ENCODE measurements at regions not wholly inside any gene's neighbourhood (a gene's known extent, or its start where the extent isn't known, plus 50 kb on each side); places are given as distances from the start of the nearest gene placed in this dataset.

DNA sequence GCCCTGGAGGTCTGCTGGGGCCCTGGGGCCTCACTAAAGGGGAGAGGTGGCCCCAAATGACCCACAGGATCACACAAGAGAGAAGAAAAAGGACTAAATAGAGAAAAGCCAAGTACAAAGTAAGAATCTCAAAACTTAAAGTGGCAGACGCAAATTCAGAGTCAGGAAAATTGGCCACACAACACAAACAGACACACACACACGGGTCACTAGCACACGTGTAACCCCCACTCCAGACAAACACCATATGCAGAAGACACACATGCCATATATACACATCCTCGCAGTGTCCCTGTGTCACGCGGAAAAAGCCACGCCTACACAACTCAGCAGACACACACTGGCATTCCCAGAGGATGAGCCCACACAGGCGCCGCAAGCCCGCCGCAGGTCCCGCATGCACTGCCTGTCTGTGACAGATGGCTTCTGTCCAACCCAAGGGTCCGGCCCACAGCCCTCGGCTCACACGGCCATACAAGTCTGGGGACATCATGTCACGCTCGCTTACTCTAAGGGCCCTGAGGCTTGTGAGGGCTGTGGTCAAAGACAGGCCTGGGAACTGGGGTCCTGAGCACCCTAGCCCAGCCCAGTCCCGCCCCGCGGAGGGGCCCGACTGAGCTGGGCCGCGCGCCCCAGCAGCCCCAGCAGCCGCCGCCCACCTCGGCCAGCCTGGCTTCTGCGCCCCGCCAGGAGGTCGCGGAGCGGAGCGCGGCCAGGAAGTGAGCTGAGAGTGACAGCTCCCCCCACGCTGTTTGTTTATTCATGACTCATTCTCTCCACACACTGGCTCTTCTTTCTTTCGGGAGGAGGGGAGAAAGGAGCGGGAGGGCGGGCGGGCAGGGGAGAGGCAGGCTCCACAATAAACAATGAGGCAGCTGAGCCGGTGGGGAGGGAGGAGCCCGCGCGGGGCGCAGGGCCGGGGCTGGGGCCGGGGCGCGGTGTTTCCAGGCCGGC, 95.5 kb upstream of the ZMIZ1 start:
- DNase-seq (ENCODE audit: low read depth, low spot score), result peak; percentile 21

- DNase-seq (ENCODE audit: low read depth, low spot score), result peak; percentile 4
These were observed 94.7 kb upstream of the ZMIZ1 start for GRCh38 chr10:78973901-78974616.

DNA sequence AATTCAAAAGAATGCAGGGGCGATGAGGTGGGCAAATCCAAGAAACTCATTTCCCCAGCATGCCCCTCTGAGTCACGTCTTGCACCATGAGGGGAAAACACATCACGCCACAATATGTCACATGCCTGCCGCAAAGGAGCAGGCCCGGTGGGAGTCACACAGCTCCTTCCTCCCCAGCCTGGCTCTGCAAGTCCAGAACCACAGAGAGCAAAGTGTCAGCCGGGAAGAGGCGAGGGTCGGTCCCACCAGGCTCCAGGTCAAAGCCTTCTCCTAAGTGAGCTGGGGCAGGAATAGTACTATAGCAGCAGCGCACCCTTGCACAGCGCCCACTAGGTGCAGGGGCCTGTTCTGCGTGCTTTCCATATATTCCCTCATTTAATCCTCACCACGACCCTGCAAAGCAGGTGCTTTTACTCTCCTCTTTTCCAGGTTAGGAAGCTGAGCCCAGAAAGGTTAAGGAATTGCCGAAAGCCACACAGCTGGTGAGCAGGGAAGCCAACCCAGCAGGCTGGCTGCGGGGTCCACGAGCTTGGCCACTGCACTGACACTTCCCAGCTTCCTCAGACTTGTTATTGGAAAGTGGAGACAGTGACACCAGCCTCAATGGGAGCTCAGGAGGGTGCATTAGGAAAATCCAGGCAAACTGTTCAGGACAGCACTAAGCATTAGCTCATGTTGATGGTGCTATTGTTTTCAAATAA, 94.0 kb upstream of the ZMIZ1 start:
- DNase-seq (ENCODE audit: low read depth, low spot score), result peak; percentile 15

GRCh38 chr10:78975926-78976325, 92.8 kb upstream of the ZMIZ1 start:
- DNase-seq (ENCODE audit: low read depth, low spot score), result no peak

DNA sequence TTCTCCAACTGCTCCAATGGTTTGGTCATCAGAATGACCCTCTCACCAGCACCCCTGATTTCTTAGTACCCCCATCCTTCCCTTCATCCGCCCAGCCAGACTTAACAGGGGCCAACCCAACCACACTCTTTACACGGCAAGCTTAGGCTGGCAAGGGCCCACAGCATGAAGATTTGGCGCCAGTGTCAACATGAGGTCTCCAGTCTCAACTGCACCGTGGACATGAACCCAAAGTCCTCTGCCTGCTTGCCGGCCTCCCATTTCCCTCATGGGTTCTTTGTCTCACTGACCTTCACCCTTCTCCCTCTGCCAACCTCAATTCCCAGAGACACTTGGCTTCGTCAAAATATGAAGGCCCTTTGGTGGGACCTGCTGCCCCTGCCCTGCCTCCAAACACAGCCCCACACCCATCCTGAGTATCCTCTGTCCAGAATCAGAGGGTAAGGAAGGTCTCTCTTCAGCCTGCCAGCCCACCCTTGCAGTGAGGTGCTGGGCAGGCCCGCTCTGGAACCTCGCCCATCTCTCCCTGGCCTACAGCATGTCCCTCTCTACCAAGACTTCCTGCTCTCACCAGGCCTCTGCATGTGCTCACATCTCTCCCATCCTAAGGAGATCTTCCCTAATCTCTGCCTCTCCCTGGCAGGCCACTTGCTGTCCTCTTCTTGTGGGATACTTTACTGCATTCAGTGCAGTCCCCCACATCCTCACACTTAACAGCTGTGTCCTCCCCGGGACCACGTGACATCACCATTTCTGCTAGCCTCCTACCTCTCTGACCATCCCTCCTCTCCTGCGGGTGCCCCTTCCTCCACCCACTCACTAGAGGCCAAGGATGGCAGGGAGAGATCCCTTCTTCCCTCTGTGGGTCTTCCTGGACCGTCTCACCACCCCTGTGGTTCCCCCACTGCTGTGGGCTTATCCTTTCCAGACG, 91.7 kb upstream of the ZMIZ1 start:
- no peak for DNase-seq (ENCODE audit: low read depth, low spot score)

DNA sequence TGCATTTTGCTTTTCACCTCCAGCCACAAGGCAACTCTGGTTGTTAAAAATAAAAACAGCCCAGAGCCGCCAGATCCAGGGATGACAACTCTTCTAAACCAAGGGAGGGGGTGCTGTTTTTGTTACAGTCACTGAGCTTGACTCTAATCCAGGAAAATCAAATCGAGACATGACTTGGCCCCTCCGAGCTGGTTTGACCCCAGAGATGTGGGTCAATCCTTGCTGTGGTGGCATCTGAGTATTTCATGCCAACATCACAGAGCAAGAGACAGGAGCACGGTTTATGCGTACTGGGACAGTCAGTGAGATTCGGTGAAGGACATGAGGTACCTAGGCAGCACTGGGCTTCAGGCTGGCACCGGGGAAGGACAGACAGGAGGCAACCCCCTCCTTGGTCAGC, 88.8 kb upstream of the ZMIZ1 start:
- no peak for DNase-seq (ENCODE audit: low read depth, low spot score)

DNA sequence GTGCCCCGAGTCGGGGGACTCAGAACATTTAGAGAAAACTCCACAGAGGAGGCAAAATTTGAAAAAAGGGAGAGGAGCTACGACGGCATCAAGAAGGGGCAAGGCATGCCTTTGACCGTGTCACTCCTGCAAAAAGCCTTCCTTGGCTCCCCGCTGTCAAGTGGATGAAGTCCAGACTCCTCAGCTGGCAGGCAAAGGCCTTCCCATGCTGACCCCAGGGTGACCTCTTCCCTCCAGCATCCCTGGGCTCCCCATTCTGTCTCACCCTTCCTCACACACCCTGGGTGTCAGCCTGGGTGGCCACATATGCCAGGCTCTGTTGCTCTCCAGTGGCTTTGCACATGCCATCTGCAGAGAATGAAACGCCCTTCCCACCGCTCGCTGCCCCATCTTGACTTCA, 88.4 kb upstream of the ZMIZ1 start:
- DNase-seq (ENCODE audit: low read depth, low spot score), result no peak

- DNase-seq (ENCODE audit: low read depth, low spot score), result no peak
These were observed 88.0 kb upstream of the ZMIZ1 start for GRCh38 chr10:78980815-78981214.

GRCh38 chr10:78981257-78981969, 87.4 kb upstream of the ZMIZ1 start:
- DNase-seq (ENCODE audit: low read depth, low spot score), result no peak

DNA sequence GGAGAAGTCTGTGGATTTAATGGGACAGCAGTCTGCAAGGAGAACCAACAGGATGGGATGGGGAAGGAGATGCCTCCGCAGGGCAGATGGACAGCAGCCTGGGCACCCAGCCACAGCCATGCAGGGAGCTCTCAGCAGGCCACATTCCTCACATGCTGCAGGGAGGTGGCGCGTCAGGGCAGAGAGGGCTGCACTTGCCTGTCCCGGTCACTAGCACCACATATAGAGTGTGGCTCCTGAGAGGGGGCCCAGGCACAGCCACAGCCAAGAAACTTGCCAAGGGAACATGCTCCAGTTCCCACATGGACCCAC, 86.8 kb upstream of the ZMIZ1 start:
- no peak for DNase-seq (ENCODE audit: low read depth, low spot score)

DNA sequence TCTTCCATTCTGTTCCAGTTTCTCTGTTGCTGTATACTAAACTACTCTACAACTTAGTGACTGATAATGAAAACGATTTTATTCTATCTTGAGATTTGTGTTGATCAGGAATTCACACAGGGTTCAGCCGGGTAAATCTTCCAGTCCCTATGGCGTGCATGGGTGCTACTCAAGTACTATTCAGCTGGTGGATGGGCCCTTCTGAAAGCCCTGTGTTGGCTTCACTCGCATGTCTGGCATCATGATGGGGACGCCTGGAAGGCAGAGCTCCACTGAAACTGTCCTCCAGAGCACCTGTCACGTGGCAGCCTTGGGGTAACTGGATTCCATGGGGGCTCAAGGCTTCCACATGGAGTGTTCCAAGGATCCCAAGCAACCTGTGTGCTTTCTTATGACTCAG, 86.0 kb upstream of the ZMIZ1 start:
- no peak for DNase-seq (ENCODE audit: low read depth, low spot score)

GRCh38 chr10:78983608-78984007, 85.2 kb upstream of the ZMIZ1 start:
- no peak for DNase-seq (ENCODE audit: low read depth, low spot score)

GRCh38 chr10:78985973-78986818, 82.6 kb upstream of the ZMIZ1 start:
- DNase-seq (ENCODE audit: low read depth, low spot score), result no peak

DNA sequence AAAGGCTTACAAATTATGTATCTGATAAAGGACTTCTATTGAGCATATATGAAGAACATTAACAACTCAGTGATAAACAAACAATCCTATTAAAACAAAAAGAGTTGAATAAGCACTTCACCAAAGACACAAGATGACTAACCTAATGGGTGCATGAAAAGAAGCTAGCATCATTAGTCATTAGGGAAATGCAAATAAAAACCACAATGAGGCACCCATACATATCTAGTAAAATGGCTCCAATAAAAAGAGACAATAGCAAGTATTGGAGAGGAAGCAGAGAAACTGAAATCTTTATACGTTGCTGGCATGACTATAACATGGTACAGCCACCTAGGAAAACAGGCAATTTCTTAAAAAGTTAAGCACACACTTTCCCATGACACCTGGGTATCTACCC, 77.6 kb upstream of the ZMIZ1 start:
- DNase-seq (ENCODE audit: low read depth, low spot score), result no peak

DNA sequence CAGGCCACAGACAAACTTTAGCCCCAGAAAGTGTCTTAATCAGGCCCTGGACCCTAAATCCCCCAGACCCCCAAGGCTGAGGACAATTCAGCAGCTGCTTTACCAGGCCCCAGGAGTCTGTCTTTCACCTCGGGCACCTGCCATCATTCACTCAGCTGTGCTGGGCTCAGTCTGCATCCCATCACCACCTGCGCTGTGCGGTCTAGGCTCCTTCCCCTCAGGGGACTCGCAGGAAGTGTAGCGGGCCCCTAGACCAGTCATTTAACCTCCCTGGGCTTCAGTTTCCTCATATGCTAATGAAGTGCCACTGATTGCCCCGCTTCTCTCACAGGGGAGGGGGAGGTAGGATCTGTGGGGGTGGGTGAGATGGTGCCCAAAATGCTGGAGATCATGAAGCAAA, 76.4 kb upstream of the ZMIZ1 start:
- no peak for DNase-seq (ENCODE audit: low read depth, low spot score)

- no peak for DNase-seq (ENCODE audit: low read depth, low spot score)
These were observed 75.4 kb upstream of the ZMIZ1 start for GRCh38 chr10:78993261-78993945.

DNA sequence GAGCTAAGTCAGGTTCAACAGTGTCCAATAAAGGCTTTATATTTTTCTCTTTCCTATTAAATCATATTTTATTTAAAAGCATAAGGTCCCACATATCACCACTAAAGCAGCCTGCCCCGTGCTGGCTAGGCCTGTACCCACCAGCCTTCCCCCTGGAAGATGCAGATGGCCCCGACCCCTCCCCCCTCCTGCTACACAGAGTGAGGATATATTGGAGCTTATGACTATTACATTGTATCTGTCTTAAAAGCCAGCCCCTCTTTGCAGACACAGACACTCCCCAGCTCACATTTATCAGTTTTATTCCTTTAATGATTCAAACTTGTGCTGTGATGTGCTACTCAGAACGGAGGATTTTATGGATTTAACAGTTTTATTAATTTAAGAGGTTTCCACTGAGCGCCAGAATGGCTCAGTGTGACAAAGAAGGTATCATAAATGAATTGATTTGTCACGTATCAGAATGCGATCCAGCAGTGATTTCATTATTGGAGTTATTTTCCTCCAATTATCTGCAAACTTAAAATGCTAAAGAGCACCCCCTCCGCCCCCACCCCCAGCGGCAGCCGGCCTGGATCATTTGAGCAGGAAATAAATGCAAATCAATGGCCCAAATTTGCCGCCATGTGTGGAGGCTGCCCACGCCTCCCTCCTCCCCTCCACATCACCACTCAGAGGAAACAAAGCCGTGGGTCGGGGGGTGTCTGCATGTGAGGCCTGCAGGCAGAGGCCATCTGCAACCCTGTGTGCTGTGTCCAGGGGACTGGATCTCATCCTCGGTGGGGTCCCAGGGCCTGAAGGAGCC, 72.6 kb upstream of the ZMIZ1 start:
- DNase-seq (ENCODE audit: low read depth, low spot score), result no peak

GRCh38 chr10:78996792-78997129, 72.0 kb upstream of the ZMIZ1 start:
- DNase-seq (ENCODE audit: low read depth, low spot score), result no peak
